ENCODE measurements at regions not wholly inside any gene's neighbourhood (a gene's known extent, or its start where the extent isn't known, plus 50 kb on each side); places are given as distances from the start of the nearest gene placed in this dataset.
A peak's percentile ranks its signal among the peaks of the same experiment; 100 is the strongest.
"Not testable (repeated sequence)": the region's sequence is repeated elsewhere in the genome, so short reads cannot be mapped to it uniquely, and the experiment has no call there.

DNA sequence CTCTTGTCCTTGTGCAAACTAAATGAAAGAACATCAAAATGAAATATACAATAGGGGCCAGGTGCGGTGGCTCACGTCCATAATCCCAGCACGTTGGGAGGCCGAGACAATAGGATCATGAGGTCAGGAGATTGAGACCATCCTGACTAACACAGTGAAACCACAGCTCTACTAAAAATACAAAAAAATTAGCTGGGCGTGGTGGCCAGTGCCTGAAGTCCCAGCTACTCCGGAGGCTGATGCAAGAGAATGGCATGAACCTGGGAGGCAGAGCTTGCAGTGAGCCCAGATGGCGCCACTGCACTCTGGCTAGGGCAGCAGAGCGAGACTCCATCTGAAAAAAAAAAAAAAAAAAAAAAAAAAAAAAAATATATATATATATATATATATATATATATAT, 132.7 kb upstream of the HSFY2 start:
- peak; percentile 2 for DNase-seq

DNA sequence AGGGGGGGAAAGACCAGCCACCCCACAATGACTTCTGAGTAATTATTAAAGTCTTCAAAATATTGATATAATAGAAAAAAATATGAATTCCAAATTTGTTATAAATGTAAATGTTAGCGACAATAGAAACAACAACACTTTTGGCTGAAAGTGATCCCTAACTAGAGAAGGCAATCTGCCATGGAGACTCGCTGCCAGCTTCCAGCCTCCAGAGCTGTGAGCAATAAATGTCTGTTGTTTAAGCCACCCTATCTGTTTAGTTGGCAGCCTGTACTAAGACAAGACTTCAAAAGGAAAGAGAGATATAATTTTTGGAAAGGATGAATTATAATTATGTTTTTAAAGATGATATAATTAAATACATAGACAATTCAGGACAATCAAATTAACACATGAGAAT, 130.8 kb upstream of the HSFY2 start:
- no peak for DNase-seq

DNA sequence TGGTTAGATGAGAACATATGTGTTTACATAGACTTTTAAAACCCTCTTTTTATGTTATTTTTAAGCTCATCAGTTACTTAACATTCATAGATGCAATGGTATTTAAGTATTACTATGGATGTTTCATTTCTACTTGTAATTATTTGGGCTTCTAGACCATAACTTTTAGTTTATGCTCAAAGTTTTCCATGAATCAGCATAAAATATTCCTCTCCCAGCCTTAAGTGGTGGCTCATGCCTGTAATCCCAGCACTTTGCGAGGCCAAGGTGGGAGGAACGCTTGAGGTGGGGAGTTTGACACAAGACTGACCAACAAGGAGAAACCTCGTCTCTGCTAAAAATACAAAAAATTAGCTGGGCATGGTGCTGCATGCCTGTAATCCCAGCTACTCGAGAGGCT, 118.5 kb upstream of the HSFY2 start:
- no peak for DNase-seq

DNA sequence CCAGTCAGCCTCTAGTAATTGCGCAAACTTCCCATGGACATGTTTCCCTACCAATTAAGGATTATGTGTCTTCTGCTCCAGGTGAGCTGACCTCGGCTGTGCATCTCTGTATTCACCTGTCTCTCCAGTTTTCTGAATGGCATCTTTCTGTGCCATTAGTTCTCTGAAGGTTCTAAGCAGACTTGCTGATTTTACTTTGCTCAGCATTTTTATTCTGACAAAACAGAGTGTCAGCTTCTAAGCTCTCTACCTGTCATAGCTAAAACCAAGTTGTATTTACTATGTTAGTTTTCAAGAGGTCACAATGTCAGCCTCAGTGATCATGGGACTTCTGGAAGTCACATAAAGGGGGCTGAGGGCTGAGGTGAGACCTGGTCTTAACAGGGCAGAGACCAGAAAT, 116.0 kb upstream of the HSFY2 start:
- no peak for DNase-seq

DNA sequence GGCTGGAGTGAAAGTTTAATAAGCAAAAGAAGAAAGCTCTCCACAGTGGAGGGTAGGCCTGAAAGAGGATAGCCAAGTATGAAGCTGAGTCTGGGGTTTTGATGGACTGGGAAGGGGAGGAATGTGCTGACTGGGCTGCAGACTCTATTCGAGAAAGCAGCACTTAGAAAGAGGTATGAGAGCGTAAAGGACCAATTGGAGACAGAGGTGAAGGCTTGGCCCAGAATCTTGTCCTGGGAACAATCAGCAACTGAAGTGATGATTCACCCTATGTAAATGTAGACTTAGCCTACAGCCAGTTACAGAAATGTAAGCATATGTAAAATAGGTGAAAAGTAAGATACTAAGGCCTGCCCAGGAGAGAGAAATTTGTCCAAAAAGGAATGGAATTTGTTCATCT, 111.2 kb upstream of the HSFY2 start:
- peak; percentile 11 for DNase-seq

DNA sequence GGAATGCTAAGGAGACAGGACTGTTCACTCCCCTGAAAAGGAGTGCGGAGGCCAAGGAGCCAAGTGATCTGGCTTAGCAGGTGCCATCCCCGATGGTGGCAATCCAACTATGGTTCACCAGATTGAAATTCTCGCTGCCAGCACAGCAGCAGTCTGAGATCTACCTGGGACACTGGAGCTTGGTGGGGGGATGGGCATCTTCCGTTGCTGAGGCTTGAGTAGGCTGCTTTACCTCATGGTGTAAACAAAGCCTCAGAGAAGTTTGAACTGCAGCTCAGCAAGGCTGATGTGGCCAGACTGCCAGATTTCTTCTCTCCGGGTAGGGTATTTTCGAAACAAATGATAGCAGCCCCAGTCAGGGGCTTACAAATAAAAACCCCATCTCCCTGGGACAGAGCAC, 95.6 kb upstream of the HSFY2 start:
- DNase-seq = not testable (repeated sequence)

DNA sequence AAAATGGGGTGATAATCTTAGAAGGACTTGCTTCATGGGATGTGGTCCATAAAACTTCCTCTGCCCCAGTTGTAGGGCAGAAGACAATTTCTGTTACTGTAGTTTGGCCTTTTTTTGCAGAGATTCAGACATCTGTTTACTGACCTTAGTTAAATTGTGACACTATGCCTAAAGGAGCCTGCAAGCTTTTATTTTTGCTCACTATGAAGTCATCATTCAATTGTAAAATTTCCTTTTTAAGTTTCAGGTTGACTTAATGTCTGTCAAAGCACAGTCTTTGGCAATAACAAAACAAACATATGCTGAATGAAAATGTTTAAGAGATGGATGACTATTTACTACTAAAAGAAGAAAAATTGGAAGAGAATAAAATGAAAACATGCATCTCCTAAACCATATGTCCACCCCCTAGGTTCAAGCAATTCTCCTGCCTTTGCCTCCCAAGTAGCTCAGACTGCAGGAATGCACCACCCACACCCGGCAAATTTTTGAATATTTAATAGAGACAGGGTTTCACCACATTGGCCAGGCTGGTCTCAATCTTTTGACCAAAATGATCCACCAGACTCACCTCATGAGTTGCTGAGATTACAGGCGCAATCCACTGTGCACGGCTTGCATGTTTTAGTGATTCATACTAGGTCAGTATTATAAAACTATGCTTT, 93.5 kb upstream of the HSFY2 start:
- DNase-seq = not testable (repeated sequence)

DNA sequence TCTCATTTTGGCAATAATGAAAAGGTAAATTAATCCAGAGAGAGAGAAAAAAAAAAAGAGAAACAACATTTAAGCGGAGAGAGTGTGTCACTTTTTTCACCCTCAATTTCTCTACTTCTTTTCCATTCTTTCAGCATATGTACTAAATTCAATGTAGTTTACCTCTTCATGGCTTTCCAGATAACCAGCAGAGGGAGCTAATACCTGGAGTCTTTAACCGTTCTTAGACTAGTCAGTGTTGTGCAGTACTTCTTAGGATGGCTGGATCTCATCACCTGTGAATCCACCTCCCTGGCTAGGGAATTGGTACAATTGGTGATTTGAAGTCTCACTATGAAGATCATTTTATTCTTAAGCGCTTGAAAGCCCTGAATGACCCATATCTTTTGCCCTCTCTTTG, 87.3 kb upstream of the HSFY2 start:
- DNase-seq = not testable (repeated sequence)

DNA sequence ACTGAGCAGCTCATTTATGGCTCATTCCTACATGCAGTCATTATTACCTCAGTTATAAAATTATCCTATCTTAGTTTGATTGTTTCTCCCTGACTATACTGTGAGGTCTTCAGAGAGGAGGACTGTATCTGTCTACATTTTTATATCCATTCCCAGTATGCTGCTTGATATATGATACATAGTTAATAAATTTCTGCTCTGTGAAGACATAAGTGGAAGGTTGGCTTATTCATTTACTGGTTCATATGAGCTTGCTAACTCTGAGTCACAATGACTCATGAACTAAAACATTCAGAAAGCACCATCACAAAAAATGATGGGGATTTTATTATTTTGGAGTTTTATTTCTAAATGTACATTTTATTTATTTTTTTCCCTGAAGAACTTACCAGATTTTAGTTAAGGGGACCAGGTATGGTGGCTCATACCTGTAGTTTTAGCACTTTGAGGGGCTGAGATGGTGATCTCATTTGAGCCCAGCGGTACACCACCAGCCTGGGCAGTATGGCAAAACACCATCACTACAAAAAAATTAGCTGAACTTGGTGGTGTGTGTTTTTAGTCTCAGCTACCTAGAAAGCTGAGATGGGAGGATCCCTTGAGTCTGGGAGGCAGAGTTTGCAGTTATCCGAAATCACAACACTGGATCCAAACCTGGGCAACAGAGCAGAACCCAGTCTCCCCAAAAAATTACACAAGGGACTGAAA, 85.1 kb upstream of the HSFY2 start:
- DNase-seq = not testable (repeated sequence)

DNA sequence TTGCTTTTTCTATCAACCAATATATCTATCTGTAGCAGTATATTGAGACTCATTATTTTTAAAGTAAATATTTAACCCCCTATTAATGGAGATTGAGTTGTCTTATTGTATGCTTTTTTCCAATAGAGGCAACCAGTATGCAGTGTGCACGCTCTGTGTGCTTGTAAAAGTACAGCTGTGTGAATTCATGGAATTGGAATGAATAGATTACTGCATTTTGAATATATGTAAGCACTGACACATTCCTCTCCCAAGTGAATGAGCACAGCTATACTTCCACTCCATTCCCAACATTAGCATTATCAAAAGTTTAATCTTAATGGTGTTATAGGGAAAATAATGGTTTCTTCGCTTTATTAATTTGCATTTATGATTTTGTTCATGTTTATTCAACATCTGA, 81.6 kb upstream of the HSFY2 start:
- not testable (repeated sequence) for DNase-seq

DNA sequence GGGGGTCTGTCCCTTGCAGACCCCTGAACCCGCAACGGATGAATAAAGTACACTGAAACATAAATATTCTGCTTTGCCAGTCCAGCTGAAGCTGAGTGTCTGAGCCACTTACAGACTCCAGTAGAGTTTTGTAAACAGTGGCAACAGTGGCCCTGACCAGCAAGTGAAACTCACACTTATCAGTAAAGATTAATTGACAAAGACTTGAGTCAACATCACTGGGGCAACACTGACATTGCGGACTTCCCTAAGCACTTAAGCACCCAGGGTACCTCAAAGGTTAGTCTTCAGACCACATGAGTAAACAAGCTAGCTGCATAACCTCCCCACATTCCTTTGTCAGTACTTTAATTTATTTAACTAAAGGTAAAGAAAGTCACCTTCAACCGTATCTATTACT, 79.8 kb upstream of the HSFY2 start:
- DNase-seq = not testable (repeated sequence)

DNA sequence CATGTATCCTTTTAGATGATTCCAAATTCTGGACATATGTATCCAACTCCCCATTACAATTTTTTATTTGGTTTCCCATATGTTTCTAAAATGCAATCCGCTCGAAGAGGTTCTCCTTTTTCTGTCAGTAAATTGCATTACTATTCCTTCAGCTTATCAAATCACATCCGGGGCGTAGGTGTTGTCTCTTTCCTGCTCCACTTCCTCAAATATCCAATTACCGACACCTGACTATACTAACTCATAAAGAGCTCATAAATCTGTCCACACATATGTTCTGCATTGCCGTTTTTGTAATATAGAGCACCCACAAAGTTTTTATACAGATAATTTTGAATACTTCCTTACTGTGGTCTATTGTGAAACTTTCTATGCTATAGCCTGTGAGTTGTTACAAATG, 63.1 kb upstream of the HSFY2 start:
- not testable (repeated sequence) for DNase-seq

All from HCEC 1CT (cell line).